UCSD-AML1 (cell line): ENCODE measurements at regions not wholly inside any gene's neighbourhood (a gene's known extent, or its start where the extent isn't known, plus 50 kb on each side); places are given as distances from the start of the nearest gene placed in this dataset.
"Not testable (repeated sequence)": the region's sequence is repeated elsewhere in the genome, so short reads cannot be mapped to it uniquely, and the experiment has no call there.

Source experiments
- DNase-seq: peaks from one replicate; lab custom pipeline; 2025; ENCODE audit not compliant: unreplicated experiment; lab: John Stamatoyannopoulos, UW

DNA sequence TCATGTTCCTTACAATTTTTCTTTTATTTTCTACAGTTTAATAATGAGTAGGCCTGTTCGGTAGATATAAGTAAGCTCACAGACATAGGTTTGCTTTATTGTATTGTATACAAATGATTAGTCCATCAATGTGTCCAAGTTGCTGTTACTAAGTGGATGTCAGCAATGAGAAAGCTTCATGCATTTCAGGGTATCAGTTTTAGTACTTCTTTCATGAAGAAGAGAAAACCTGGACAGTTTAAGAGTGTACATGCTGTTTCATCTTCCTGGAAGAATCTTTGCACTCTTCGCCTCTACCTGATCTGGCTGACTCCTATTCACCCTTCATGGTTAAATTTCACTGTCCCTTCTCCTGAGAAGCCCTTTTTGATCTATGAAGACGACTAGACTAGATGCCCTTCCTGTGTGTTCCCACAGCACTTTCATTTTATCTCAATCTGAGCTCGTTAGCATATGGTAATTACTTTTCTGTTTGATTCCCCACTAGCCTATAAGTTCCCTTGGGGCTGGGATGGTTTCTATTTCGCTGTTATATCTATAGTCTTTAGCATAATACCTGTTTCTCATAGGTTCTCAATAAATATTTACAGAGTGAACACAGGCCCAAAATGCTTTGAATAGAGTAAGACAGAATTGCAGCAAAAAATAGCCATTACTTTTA lies 70.7 kb downstream of the CETN3 start:
- no peak for DNase-seq

DNA sequence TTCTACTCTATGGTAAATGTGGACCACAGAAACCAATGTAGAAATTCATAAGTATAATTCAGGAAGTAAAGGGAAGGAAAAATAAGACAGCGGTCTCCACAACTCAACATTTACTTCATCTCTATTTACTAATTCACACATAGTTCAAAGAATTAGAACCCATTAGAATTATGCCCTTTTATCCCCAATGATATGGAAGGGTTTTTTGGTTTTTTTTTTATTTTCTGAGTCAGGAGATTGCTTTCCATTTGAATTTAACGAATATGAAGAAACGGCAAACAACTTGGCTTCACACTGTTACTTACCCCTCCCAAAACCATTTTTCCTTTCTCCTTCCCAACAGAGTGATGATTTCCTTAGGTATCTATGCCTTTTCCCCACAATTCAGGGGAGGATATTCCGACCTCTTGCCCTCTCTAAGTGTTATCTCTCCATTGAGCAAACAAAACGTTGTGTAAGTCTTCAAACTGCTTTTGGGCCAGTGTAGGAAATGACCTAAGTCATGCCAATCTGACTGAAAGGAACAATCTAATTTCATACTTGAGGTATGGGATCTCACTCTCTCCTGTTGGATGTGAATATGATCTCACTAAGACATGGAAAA lies 72.0 kb downstream of the CETN3 start:
- DNase-seq, result no peak

GRCh38 chr5:90336752-90337151 lies 72.8 kb downstream of the CETN3 start:
- DNase-seq, result no peak

- no peak for DNase-seq
Measured at GRCh38 chr5:90334741-90335140, 74.8 kb downstream of the CETN3 start.

- no peak for DNase-seq
Measured at GRCh38 chr5:90329911-90330310, 79.6 kb downstream of the CETN3 start.

- DNase-seq, result no peak
Measured at GRCh38 chr5:90326995-90327394, 82.6 kb downstream of the CETN3 start.

GRCh38 chr5:90325093-90325492 lies 84.5 kb downstream of the CETN3 start:
- DNase-seq, result no peak

DNA sequence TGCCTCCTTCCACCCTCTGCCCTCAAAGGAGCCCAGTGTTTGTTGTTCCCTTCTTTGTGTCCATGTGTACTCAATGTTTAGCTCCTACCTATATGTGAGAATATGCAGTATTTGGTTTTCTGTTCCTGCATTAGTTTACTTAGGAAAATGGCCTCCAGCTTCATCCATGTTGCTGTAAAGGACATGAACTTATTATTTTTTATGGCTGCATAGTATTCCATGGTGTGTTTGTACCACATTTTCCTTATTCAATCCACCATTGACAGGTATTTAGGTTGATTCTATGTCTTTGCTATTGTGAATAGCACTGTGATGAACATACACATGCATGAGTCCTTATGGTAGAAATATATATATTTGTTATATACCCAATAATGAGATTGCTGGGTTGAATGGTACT lies 89.2 kb downstream of the CETN3 start:
- DNase-seq, result not testable (repeated sequence)

GRCh38 chr5:90312027-90312426 lies 97.5 kb downstream of the CETN3 start:
- DNase-seq, result no peak

GRCh38 chr5:90311401-90311800 lies 98.2 kb downstream of the CETN3 start:
- no peak for DNase-seq

DNA sequence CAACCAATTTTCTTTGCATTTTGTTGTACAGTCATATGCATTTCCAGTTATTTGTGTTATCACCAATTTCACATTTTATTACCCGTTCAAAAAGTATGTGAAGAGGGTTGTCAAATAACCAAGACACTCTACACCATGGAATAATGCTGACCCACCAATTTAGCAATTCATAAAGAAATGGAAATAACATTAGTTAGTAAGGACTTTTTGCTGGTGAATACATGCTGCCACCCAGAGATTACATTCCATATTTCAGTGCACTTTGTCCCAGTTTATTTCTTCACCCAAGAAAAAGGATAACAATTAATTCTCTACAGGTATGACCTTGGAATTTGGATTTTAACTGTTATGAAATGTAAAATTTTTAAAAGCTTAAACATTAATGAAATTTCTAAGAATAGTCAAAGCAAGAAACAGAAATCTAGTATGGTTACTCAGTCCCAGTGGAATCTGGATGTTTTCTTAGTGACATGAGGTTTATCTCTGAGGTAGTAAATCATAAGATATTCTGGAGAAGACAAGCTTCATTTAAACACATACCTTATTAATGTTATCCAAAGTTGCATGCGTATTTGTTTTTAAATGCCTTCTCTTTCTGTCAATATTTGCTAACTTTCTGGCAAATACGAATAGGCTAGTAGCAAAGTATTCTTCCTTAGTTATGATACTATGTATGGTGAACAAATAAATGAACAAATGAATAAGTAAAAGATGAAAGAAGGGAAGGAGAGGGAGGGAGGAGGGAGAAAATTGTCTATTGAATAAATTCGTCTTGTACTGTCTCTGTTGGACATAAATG lies 100.6 kb downstream of the CETN3 start:
- no peak for DNase-seq

DNA sequence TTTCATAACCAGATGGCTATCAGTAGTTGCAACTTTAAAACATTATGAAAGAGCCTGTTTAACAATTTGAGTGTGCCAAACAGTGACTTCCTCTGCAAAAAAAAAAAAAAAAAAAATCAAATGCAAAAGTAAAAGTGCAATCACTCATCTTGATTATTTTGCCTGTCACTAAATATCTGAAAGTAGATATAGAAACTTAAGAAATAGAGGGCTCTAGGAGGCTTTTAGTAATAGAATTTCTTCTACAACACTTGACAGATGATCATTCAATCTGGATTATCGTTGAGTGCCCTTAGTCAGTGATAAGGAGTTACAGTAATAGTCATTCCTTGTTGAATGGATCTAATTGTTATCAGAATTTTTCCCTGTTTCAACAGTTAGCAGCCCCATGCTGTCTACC lies 101.8 kb downstream of the CETN3 start:
- no peak for DNase-seq

DNA sequence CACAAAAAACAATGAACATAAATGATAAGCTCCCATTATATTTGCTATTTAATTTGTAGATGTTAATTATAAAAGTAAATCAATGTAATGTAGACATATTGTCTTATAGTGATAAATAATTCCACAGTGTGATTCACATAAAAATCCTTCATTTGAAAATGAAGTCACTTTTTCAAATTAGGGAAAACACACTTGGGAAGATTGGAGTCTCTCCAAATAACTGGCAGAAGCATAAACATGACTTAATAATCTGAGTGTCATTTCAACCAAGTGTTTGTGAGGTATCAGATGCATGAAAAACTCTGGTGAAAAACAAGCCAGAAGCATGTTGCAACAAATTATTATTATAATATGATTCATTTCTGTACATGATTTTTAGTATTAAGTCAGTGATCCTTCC lies 102.2 kb downstream of the CETN3 start:
- no peak for DNase-seq

- DNase-seq, result no peak
Measured at GRCh38 chr5:90306613-90307012, 102.9 kb downstream of the CETN3 start.

GRCh38 chr5:90305041-90305720 lies 104.4 kb downstream of the CETN3 start:
- no peak for DNase-seq

GRCh38 chr5:90301248-90301647 lies 108.3 kb downstream of the CETN3 start:
- DNase-seq, result no peak

- no peak for DNase-seq
Measured at GRCh38 chr5:90297045-90297764, 112.4 kb downstream of the CETN3 start.

GRCh38 chr5:90294604-90295003 lies 115.0 kb downstream of the CETN3 start:
- DNase-seq, result no peak

DNA sequence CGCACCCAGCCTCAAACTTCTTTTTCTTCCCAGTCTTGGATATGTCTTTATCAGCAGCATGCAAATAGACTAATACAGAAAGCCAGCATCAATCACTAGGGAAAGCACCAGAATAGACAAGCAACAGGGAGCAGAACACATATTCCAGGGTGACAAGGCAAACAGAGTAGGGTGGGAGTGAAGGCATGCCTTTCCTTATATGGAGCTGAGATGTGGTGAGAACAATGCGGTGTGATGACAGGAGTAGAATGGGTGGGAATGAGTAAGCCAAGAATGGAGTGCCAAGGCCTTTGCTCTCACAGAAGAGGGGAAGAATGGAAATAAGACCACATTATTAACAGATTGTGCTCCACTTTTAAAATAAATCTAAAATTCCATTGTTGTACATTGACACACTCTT lies 115.6 kb downstream of the CETN3 start:
- no peak for DNase-seq

DNA sequence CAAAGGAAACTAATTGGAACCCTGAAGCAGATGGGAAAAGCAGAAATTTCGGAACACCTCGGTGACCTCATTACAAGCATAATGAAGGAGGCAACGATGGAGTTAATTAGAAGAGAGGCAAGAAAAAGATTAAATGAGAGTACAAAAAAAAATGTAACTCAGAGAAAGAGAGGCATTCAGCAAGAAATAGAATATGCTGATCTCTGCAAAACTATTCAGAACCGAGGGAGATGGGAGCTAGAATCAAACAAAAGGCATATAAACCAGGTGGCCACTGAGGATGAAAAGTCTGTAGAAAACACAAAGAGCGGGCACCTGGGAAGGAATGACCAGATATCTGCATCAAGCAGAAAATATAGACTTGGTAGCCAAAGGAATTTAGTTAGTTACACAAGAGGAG lies 118.9 kb downstream of the CETN3 start:
- DNase-seq, result no peak

GRCh38 chr5:90289837-90290236 lies 119.7 kb downstream of the CETN3 start:
- DNase-seq, result no peak
